DMS114 treated with DMSO at 0.1 percent for 48 hours (cell line): ENCODE measurements at regions not wholly inside any gene's neighbourhood (a gene's known extent, or its start where the extent isn't known, plus 50 kb on each side); places are given as distances from the start of the nearest gene placed in this dataset.
A peak's percentile ranks its signal among the peaks of the same experiment; 100 is the strongest.

Experiments
- DNase-seq: peaks from one replicate; lab custom pipeline; 2025; ENCODE audit not compliant: unreplicated experiment; lab: John Stamatoyannopoulos, UW

GRCh38 chr4:138894709-138895108, 120.9 kb upstream of the NOCT start:
- no peak for DNase-seq

- no peak for DNase-seq
Measured at GRCh38 chr4:138894011-138894410, 121.6 kb upstream of the NOCT start.

- no peak for DNase-seq
Measured at GRCh38 chr4:138892483-138893407, 122.8 kb upstream of the NOCT start.

- DNase-seq, result no peak
Measured at GRCh38 chr4:138891631-138892031, 124.0 kb upstream of the NOCT start.

- no peak for DNase-seq
Measured at GRCh38 chr4:138890891-138891570, 124.5 kb upstream of the NOCT start.

GRCh38 chr4:138889216-138889615, 126.4 kb upstream of the NOCT start:
- DNase-seq, result no peak

GRCh38 chr4:138887741-138888140, 127.8 kb upstream of the NOCT start:
- DNase-seq, result no peak

- no peak for DNase-seq
Measured at GRCh38 chr4:138887341-138887740, 128.2 kb upstream of the NOCT start.

GRCh38 chr4:138879757-138880156, 135.8 kb upstream of the NOCT start:
- no peak for DNase-seq

- DNase-seq, result no peak
Measured at GRCh38 chr4:138875891-138876608, 139.5 kb upstream of the NOCT start.

- no peak for DNase-seq
Measured at GRCh38 chr4:138871555-138871875, 144.1 kb upstream of the NOCT start.

GRCh38 chr4:138870737-138871554, 144.6 kb upstream of the NOCT start:
- peak; percentile 39 for DNase-seq

- DNase-seq, result no peak
Measured at GRCh38 chr4:138869631-138870030, 145.9 kb upstream of the NOCT start.

GRCh38 chr4:138869165-138869564, 146.4 kb upstream of the NOCT start:
- DNase-seq, result no peak

GRCh38 chr4:138868562-138868961, 147.0 kb upstream of the NOCT start:
- no peak for DNase-seq

GRCh38 chr4:138867404-138867803, 148.2 kb upstream of the NOCT start:
- DNase-seq, result no peak

- no peak for DNase-seq
Measured at GRCh38 chr4:138866314-138866713, 149.3 kb upstream of the NOCT start.

- no peak for DNase-seq
Measured at GRCh38 chr4:138865765-138866164, 149.8 kb upstream of the NOCT start.

GRCh38 chr4:138864961-138865720, 150.4 kb upstream of the NOCT start:
- no peak for DNase-seq

GRCh38 chr4:138863160-138863559, 152.4 kb upstream of the NOCT start:
- DNase-seq, result no peak
